KMS-11 (cell line): ENCODE measurements at regions not wholly inside any gene's neighbourhood (a gene's known extent, or its start where the extent isn't known, plus 50 kb on each side); places are given as distances from the start of the nearest gene placed in this dataset.
"Not testable (repeated sequence)": the region's sequence is repeated elsewhere in the genome, so short reads cannot be mapped to it uniquely, and the experiment has no call there.

ENCODE experiments used
- H2AFZ ChIP-seq: fragments of 200-600 bp; sonication (generic); 2 replicates; pipeline ENCODE4 v1.6.1; 2016; ENCODE audit warnings: antibody characterized with exemption, mixed run types, low read depth
- H3K27ac ChIP-seq: fragments of 200-600 bp; sonication (generic); 2 replicates; pipeline ENCODE4 v1.6.1; 2016; ENCODE audit warnings: mild to moderate bottlenecking, mixed run types
- H3K27me3 ChIP-seq: fragments of 200-600 bp; sonication (generic); 2 replicates; pipeline ENCODE4 v1.6.1; 2017; ENCODE audit warnings: mild to moderate bottlenecking, low read depth, mixed run types, moderate library complexity; ENCODE audit not compliant: insufficient read depth
- H3K36me3 ChIP-seq: fragments of 200-600 bp; sonication (generic); 2 replicates; pipeline ENCODE4 v1.6.1; 2017; ENCODE audit warnings: mild to moderate bottlenecking, mixed run types; ENCODE audit not compliant: insufficient read depth
- H3K4me1 ChIP-seq: fragments of 200-600 bp; sonication (generic); 2 replicates; pipeline ENCODE4 v1.6.1; 2016; ENCODE audit warnings: mild to moderate bottlenecking, low read depth, mixed run types; ENCODE audit not compliant: poor library complexity, severe bottlenecking
- H3K4me2 ChIP-seq: fragments of 200-600 bp; sonication (generic); 2 replicates; pipeline ENCODE4 v1.7.0; 2016; ENCODE audit warnings: mild to moderate bottlenecking, mixed run types
- H3K4me3 ChIP-seq: fragments of 200-600 bp; sonication (generic); IDR thresholded peaks from 2 replicates; pipeline ENCODE4 v1.6.1; 2017; ENCODE audit warnings: low read depth, low read length, mixed read lengths; ENCODE audit not compliant: insufficient read depth
- H3K79me2 ChIP-seq: fragments of 200-600 bp; sonication (generic); 2 replicates; pipeline ENCODE4 v1.6.1; 2016; ENCODE audit warnings: low read depth, mixed run types; ENCODE audit not compliant: insufficient read depth
- H3K9ac ChIP-seq: fragments of 200-600 bp; sonication (generic); 2 replicates; pipeline ENCODE4 v1.6.1; 2016; ENCODE audit warnings: mild to moderate bottlenecking, mixed run types
- H4K20me1 ChIP-seq: fragments of 200-600 bp; sonication (generic); 2 replicates; pipeline ENCODE4 v1.6.1; 2016; ENCODE audit warnings: mild to moderate bottlenecking, mixed run types; ENCODE audit not compliant: insufficient read depth
- CTCF ChIP-seq: fragments of 200-600 bp; sonication (generic); conservative IDR thresholded peaks from 2 replicates; pipeline ENCODE4 v1.6.1; 2017; ENCODE audit warnings: low read depth, mild to moderate bottlenecking, antibody characterized with exemption, low read length, moderate library complexity, mixed read lengths

DNA sequence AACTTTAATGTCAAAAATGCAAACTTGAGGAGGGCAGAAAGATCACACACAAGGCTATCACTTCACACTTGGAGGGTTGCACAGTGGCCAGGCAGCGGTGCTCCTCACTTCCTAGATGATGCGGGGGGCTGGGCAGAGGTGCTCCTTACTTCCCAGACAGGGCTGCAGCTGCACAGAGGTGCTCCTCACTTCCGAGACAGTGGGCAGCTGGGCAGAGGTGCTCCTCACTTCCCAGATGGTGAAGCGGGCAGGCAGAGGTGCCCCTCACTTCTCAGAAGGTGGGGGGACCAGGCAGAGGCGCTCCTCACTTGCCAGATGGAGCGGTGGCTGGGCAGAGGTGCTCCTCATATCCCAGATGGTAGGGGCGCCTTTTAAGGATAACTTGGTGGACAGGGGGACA, 423.2 kb upstream of the RORB start:
- H4K20me1 ChIP-seq: no peaks in the 10 kb centered on the region
- no peak for TF ChIP-seq CTCF
- no peak overlapping the region for H3K4me3 ChIP-seq
- peaks cover 2% of the 10 kb centered on the region; the same call in 1 of the 2 replicates for H3K27me3 ChIP-seq
- no peaks in the 10 kb centered on the region for H3K4me1 ChIP-seq
- no peak overlapping the region for H2AFZ ChIP-seq
- no peak overlapping the region for H3K27ac ChIP-seq
- no peaks in the 10 kb centered on the region for H3K79me2 ChIP-seq
- no peak overlapping the region for H3K9ac ChIP-seq
- H3K4me2 ChIP-seq: no peak overlapping the region
- no peaks in the 10 kb centered on the region for H3K36me3 ChIP-seq

GRCh38 chr9:74078647-74079046, 418.5 kb upstream of the RORB start:
- Histone ChIP-seq H3K27me3 (no peaks in the 10 kb centered on the region), H2AFZ (no peak overlapping the region), H3K4me2 (no peak overlapping the region), H3K4me3 (no peak overlapping the region), H3K27ac (no peak overlapping the region), H3K79me2 (no peaks in the 10 kb centered on the region), H4K20me1 (no peaks in the 10 kb centered on the region), H3K36me3 (no peaks in the 10 kb centered on the region), H3K4me1 (no peaks in the 10 kb centered on the region), H3K9ac (no peak overlapping the region)
- no peak for TF ChIP-seq CTCF

GRCh38 chr9:74080652-74081051, 416.5 kb upstream of the RORB start:
- not testable (repeated sequence) for H3K27ac ChIP-seq, H3K4me2 ChIP-seq, H3K36me3 ChIP-seq, H3K27me3 ChIP-seq, H3K4me3 ChIP-seq, H4K20me1 ChIP-seq, H3K9ac ChIP-seq, H3K79me2 ChIP-seq, H3K4me1 ChIP-seq, H2AFZ ChIP-seq

DNA sequence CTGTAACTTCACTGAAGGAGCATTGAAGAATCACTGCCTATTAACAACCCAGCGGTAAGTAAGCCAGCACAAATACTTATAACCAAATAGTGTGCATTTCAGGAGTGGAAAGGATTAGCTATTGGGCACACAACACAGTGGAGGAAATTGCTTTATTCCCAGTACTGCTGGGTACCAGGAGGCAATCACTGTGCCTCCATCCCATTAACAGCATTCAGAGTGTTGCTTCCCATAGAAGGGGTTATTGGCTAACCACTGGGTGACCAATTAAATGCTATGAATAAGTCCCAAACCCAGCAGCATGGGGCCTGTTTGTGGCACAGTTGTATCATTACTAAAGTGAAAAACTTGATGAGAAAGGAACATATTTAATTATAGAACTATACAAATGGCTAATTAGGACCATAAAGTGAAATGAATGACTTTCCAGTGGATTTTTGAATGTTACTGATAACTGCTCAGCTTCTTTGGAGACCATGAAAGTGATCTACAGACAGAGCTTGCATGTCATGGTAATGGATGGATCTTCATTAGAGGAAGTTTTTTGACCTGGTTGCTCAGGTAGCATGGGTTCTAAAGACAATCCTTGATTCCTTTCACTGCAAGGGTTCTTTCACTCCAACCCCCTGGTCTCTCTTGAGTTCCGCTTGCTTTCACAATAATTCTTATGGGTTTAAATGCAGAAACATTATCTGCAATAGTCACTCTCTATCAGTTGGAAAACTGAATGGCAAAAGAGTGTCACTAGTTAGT, 413.3 kb upstream of the RORB start:
- H3K27me3 ChIP-seq: no peaks in the 10 kb centered on the region
- H3K4me2 ChIP-seq: no peak overlapping the region
- H3K36me3 ChIP-seq: no peaks in the 10 kb centered on the region
- no peaks in the 10 kb centered on the region for H3K79me2 ChIP-seq
- H3K4me1 ChIP-seq: no peaks in the 10 kb centered on the region
- no peak overlapping the region for H2AFZ ChIP-seq
- no peak overlapping the region for H3K4me3 ChIP-seq
- H3K27ac ChIP-seq: no peak overlapping the region
- H3K9ac ChIP-seq: no peak overlapping the region
- no peaks in the 10 kb centered on the region for H4K20me1 ChIP-seq
- TF ChIP-seq CTCF: no peak

GRCh38 chr9:74085384-74086037, 411.6 kb upstream of the RORB start:
- H3K36me3 ChIP-seq, H3K4me2 ChIP-seq, H3K9ac ChIP-seq, H3K4me1 ChIP-seq, H3K27ac ChIP-seq, H3K27me3 ChIP-seq, H4K20me1 ChIP-seq, H3K4me3 ChIP-seq, H3K79me2 ChIP-seq, H2AFZ ChIP-seq: not testable (repeated sequence)

- not testable (repeated sequence) for H3K4me3 ChIP-seq, H4K20me1 ChIP-seq, H3K4me1 ChIP-seq, H3K27me3 ChIP-seq, H3K79me2 ChIP-seq, H3K36me3 ChIP-seq, H3K4me2 ChIP-seq, H3K27ac ChIP-seq, H2AFZ ChIP-seq, H3K9ac ChIP-seq
Measured at GRCh38 chr9:74090921-74091320, 406.2 kb upstream of the RORB start.
